Anterior cingulate cortex (tissue), 58 donors: ENCODE measurements at regions not wholly inside any gene's neighbourhood (a gene's known extent, or its start where the extent isn't known, plus 50 kb on each side); places are given as distances from the start of the nearest gene placed in this dataset.
A peak's percentile ranks its signal among the peaks of the same experiment; 100 is the strongest.
"Not testable (repeated sequence)": the region's sequence is repeated elsewhere in the genome, so short reads cannot be mapped to it uniquely, and the experiment has no call there.

Experiments used
- DNase-seq, 58 donors: peaks; one replicate each; lab custom pipeline; 2025; lab: John Stamatoyannopoulos, UW

DNA sequence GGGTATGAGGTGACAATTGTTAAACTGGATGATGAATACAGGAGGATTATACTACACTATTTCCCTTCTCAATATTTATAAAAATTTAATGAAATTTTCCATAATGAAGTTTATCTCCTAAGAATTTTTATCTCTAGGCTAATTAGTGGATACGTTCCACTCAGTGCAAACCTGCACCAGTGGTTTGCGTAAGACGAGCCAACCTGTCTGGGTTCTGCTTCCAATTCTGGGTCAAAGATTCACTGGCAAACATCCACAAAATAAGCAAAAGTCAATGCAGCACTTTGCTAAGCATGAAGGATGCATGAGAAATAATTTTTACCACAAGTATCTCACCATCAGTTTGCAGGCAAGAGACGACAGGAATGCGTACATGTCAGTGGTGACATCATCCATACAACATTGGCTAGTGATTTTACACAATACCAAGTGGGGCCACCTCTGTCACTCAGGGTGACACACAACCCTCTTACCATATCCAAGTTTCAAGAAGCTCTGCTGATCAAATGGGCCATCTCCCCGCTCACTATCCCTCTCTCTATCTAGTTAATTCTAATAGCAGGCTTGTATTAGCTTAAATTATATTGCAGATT lies 51.7 kb downstream of the FAM50B start:
- no peak for DNase-seq

DNA sequence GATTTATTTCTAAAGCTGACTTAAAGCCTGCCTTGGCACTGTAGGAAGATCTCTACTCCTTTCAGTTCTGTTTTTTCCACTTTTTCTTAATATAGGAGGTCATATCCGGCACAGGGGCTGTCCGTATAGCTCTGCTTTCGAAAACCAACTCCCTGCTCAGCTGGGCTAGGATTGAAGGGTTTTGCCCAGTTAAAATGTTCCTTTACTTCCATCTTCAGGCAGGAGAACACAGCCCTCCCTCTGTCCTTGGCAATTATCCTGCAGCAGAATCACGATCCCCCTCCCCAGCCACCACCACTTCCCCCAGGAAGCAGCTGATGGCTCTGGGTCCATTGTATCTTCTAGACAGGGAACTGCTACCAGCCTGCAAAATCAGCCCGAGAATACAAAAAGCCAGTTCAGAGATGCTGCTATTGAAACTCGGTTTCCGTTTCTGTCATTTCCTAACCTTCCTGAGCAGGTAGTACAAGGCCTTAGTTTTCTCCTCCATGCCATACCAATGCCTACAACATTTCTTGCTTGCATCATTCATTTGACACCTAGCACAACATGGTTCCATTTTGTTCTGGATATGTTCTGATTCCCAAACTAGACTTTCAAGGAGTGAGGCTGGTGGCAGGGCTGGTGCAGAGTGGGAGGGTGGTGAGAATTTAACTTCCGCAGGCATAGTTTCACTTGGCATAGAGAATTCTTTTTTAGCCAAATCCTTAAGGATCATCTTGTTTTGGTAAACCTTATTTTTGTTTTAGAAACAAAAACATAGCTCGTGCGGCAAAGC lies 53.9 kb downstream of the FAM50B start:
- peak in 12 of 58 donors; percentile 11 to 64 (median 25) for DNase-seq

DNA sequence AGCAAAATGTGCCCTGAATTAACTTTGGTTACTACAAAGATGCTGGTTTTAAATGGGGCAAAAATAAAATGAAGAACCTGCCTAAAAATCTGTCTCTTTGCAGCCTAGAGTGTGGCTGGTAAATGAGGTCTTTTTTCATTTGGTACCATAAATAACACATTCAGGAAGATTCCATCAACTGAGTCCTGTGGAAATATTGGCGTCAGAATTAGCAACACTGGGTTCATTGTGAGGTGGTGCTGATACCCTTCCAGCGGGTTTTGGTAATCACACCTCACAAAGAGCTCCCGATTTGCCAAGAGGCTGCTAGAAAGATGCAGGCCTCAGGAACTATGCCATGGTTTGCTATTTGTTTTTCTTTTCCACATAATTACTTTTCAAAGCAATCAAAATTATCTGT lies 55.3 kb downstream of the FAM50B start:
- peak in 16 of 58 donors; percentile 12 to 69 (median 40) for DNase-seq

DNA sequence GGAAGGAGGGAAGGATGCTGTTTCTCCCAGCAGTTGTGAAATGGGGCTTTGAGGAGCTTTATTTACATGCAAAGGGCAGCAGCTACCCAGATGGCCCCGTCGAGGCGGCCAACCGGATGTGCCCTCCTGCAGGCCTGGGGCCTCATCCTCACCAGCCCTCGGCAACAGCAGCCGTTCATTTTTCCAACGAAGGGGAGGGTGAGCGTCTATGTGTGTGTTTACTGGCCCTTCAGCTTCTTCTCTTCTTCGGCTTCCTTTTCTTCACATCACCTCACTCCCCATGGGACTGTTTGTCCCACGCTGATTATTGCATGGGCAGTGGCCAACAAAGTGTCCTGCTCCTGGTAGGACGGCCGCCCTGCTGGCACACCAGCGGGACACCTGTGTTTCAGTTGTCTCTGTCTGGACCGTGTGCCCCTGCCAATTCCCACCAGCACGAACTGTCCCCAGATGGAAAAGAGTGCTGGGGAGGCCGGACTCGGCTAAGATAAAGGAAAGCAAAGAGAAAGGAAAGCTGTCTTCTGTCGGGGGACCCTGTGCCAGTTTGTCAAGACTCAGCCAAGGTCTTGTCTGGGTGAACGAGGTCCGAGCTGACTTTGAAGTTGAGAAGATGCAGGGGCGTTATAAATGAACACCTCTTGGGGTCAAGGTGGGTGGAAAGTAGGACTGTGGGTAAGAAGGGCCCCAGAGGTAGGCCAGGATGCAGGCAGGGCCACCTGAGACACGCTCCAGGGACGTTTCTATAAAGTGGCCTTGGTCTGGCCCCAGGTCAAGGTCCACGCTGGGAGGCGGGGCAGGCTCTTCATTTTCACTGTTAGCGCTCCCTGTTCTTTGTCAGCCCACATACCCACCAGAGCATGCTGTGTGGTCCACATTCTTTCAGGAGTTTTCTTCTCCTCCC lies 57.0 kb downstream of the FAM50B start:
- peak in 19 of 58 donors; percentile 17 to 70 (median 46) for DNase-seq

DNA sequence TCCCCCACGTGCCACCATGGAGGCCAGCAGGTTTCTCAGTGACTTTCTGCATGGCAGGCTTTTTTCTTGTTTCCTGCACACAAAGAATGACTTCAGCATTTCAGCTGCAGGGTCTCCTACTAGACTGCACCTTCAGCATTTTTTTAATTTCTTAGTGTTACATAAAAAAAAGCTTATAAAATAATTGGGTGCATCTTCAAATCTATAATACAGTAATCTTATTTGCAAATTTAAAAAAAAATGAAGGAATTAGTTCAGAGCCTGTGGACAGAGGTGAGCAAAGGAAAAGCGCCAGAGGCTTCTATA lies 57.6 kb downstream of the FAM50B start:
- DNase-seq = no peak

- DNase-seq = no peak
These were observed 59.0 kb downstream of the FAM50B start for GRCh38 chr6:3908223-3908622.

GRCh38 chr6:3908961-3909360 lies 59.8 kb downstream of the FAM50B start:
- DNase-seq = no peak

GRCh38 chr6:3910106-3910663 lies 61.0 kb downstream of the FAM50B start:
- DNase-seq = no peak

- DNase-seq = no peak
These were observed 62.0 kb downstream of the FAM50B start for GRCh38 chr6:3911130-3911529.

DNA sequence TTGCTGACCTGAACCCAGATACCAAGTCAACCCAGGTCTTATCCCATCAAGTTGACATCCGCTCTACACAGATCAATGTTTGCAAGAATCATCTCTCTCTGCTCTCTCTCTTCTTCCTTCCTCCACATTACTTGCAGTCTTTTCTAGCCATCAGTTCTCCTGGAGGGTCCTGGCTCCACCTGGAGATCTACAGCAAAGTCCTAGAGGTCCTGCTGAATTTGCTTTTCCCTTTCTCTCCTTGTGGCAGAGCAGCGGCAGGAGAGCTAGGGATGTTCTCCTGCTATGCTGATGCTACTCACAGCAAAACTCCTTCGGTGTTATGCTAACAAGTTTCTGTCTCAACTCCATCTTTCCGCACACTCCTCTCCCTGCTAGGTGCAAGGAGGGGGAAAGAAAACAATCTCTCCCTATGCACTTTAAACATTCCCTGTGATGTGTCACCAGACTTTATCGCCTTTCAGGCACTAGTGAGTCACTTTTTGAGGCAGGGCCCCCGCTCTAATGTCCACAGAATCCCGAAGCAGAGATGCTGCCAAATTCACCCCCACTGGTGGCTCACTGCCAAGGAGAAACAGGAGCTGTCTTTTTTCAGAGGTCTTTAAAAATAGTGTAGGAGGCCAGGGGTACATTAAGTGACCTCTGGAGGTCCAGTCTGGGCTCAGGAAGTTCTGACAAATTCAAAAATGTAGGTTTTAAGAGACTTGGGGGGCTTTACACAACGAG lies 62.6 kb downstream of the FAM50B start:
- DNase-seq = peak in 19 of 58 donors; percentile 12 to 62 (median 33)

DNA sequence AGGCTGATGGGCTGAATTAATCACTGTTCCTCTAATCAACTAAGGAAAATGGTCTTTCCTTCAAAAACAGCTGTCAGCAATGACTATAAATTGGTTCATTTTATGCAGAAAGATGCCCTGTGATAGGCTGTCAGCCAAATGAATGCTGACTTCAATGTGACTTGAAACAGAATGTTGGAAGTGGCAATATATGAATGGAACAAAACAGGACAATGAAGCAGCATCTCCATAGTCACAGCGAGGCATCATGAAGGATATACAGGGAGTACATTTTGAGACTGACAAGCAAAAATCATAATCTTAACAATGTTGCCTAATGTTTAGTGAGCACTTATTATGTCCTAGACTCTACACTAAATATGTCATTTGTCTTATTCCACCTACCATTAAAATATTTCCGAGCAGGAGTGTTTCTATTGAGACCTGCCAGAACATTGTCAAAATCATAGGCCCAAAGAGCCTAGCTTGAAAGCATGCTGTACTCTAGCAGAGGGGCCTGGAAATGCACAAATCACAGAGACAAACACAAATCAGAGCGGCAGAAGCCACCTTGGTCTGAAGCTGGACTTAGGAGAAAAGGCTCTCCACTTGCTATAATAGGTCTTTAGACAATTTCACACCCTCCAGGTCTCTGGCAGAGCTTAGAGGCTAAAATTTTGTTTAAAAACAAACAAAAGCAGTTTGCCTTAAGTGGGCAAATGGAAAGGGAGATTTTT lies 63.3 kb downstream of the FAM50B start:
- DNase-seq = no peak

GRCh38 chr6:3913077-3913957 lies 64.1 kb downstream of the FAM50B start:
- peak in 14 of 58 donors; percentile 8 to 52 (median 19) for DNase-seq

DNA sequence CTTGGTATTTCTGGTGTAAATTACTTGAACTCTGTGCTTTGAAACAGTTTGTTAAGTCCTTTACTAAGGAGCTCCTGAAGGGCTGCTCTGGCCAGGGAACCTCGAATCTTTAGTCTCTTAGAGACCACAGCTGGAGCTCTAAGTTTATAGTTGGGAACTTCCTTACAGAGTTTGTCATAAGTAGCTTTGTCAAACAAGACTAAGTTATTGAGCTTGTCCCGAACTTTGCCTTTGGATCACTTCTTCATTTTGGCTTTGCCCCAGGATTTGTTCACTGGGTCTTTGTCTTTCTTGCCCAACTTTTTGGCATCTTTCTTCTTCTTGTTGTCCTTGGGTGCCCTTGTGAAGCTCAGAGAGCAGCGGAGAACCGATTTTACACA lies 64.8 kb downstream of the FAM50B start:
- DNase-seq = no peak

- DNase-seq = no peak
These were observed 66.1 kb downstream of the FAM50B start for GRCh38 chr6:3915076-3915791.

- no peak for DNase-seq
These were observed 67.0 kb downstream of the FAM50B start for GRCh38 chr6:3916211-3916610.

- not testable (repeated sequence) for DNase-seq
These were observed 67.6 kb downstream of the FAM50B start for GRCh38 chr6:3916749-3917148.

DNA sequence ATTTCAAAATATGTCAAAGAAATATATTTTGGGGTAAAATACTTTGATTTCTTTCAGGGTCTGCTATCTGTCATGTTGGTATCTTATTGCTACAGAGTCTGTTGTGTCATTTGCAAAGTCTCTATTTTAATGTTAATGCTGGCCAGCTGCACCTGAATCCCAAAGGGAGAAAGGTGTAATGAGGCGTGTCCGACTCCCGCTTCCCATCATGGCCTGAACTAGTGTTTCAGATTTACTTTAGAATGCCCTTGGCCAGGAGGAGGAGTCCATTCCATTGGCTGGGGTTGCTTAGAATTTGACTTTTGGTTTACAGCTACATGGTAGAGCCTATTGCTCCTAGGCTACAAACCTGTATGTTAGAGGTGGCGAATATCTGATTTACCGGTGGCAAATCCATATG lies 69.3 kb downstream of the FAM50B start:
- no peak for DNase-seq

- no peak for DNase-seq
These were observed 70.0 kb downstream of the FAM50B start for GRCh38 chr6:3919130-3919628.
